ENCODE measurements at regions not wholly inside any gene's neighbourhood (a gene's known extent, or its start where the extent isn't known, plus 50 kb on each side); places are given as distances from the start of the nearest gene placed in this dataset.

GRCh38 chr20:11072982-11073381 is 399.2 kb upstream of the JAG1 start:
- no peaks in the 10 kb centered on the region for H3K9me2 ChIP-seq (ENCODE audit: insufficient read depth)
- no peak for TF ChIP-seq SIN3A (IDR thresholded peaks at IDR 0.05; ENCODE audit: low read depth)
- TF ChIP-seq ZFX (IDR thresholded peaks at IDR 0.05) = no peak
- no peak for TF ChIP-seq ELF1 (IDR thresholded peaks at IDR 0.05; ENCODE audit: borderline replicate concordance, low read depth)
- TF ChIP-seq CTCF (IDR thresholded peaks at IDR 0.05 in 2 of 3, conservative IDR thresholded peaks at IDR 0.05 in 1 of 3; ENCODE audit: borderline replicate concordance in 1 of 3, insufficient read depth in 1 of 3, low read depth in 2 of 3, low read length in 2 of 3) = no peak
- no peak for TF ChIP-seq SP1 (IDR thresholded peaks at IDR 0.05; ENCODE audit: low read depth)
- TF ChIP-seq MAX (IDR thresholded peaks at IDR 0.05) = no peak
- TF ChIP-seq POLR2AphosphoS5 (IDR thresholded peaks at IDR 0.05; ENCODE audit: low read depth, low read length) = no peak
- TF ChIP-seq TCF7L2 (IDR thresholded peaks at IDR 0.05; ENCODE audit: borderline replicate concordance, extremely low read depth, insufficient read depth, insufficient read length) = no peak
- H3K27me3 ChIP-seq (ENCODE audit: insufficient read depth, low read length) = no peaks in the 10 kb centered on the region
- ChIA-PET CTCF (no interaction called here), RAD21 (ENCODE audit: low non-redundant PET in 1 of 2, low total read pairs in 2 of 2, uncharacterized antibody in 2 of 2, unreplicated experiment in 2 of 2) (no interaction called here), POLR2A (no interaction called here)
- no TSS peak for BruUV-seq (replicated peaks)
- H2AFZ ChIP-seq (ENCODE audit: low read depth, low read length, poor library complexity, severe bottlenecking) = no peak overlapping the region
- intact Hi-C loops (cut with micrococcal nuclease) = no loop called here
- H3K9me3 ChIP-seq (ENCODE audit: control insufficient read depth in 1 of 2, insufficient read depth in 1 of 2, low read depth in 1 of 2, low read length in 2 of 2) = no peaks in the 10 kb centered on the region
- H3K79me2 ChIP-seq (ENCODE audit: insufficient read depth, low read length) = no peaks in the 10 kb centered on the region
- H3K36me3 ChIP-seq (ENCODE audit: control insufficient read depth in 1 of 2, insufficient read depth in 2 of 2, low read length in 2 of 2) = no peaks in the 10 kb centered on the region
- no peak overlapping the region for H3K27ac ChIP-seq (ENCODE audit: low read depth, low read length)
- ATAC-seq (no peak), DNase-seq (ENCODE audit: low read depth, low spot score) (no peak)
- no peak overlapping the region for H3K4me3 ChIP-seq (replicated peaks in 1 of 2; ENCODE audit: low read depth in 1 of 2, low read length in 2 of 2)
- no peaks in the 10 kb centered on the region for H4K20me1 ChIP-seq (ENCODE audit: insufficient read depth)
- H3K9ac ChIP-seq (ENCODE audit: low read length) = no peak overlapping the region
- no peak overlapping the region for H3K4me2 ChIP-seq (ENCODE audit: low read length)
- no peaks in the 10 kb centered on the region for H3K4me1 ChIP-seq (ENCODE audit: control insufficient read depth in 1 of 2, insufficient read depth in 2 of 2, low read length in 2 of 2)
